ENCODE measurements at regions not wholly inside any gene's neighbourhood (a gene's known extent, or its start where the extent isn't known, plus 50 kb on each side); places are given as distances from the start of the nearest gene placed in this dataset.

DNA sequence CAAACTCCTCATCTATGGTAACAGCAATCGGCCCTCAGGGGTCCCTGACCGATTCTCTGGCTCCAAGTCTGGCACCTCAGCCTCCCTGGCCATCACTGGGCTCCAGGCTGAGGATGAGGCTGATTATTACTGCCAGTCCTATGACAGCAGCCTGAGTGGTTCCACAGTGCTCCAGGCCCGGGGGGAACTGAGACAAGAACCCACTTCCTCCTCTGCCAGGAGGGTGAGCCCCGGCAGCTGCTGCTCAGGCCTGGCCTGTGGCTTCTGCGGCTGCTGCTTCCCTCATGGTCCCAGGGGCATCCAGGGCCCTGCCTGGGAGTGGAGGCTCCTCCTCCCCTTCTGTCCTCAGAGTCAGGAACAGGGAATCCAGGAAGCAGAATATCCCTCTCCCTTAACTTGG, 98.4 kb downstream of the ZNF280B start:
- H3K4me2 ChIP-seq (ENCODE audit: insufficient read depth, low read length), result no peak overlapping the region
- H3K9ac ChIP-seq (ENCODE audit: insufficient read depth in 1 of 2, low read depth in 2 of 2, low read length in 2 of 2), result peak overlapping the region in 1 of 2 experiments; percentile 3; a peak in 1 of 4 replicates
- no peaks in the 10 kb centered on the region for H3K4me1 ChIP-seq (replicated peaks in 1 of 2; ENCODE audit: control insufficient read depth in 2 of 2, insufficient read depth in 2 of 2, low read length in 2 of 2)
- WGBS (ENCODE audit: insufficient coverage, low coverage, missing lambda C conversion rate), result 0% methylated on average over 5 of the region's 5 CpGs
- H3K36me3 ChIP-seq (ENCODE audit: control insufficient read depth, insufficient read depth, low read length), result no peaks in the 10 kb centered on the region
- ATAC-seq, result peak; percentile 4; the same call in 2 of the 3 replicates
- peak in 1 of 4 experiments; percentile 28 for DNase-seq (ENCODE audit: extremely low read depth in 1 of 4, low spot score in 3 of 4)
- no peak overlapping the region for H2AFZ ChIP-seq (ENCODE audit: low read depth, low read length)
- no peak for FAIRE-seq
- BruUV-seq (replicated peaks), result no TSS peak
- ChIA-PET CTCF (ENCODE audit: low intra/inter-chr PET ratio) (interaction anchor here (1.2 kb wide), 1 partner anchor 68 kb away, joined by 5 read pairs; no protein-coding TSS in a partner anchor), POLR2A (interaction anchor here (0.6 to 1.0 kb wide), 5 partner anchors 9 to 79 kb away, joined by 3 to 5 read pairs (median 3); no protein-coding TSS in a partner anchor)
- H3K27ac ChIP-seq (ENCODE audit: extremely low read depth, low read depth, low read length), result no peak overlapping the region
- no peaks in the 10 kb centered on the region for H3K9me3 ChIP-seq (replicated peaks; ENCODE audit: control insufficient read depth, insufficient read depth, low read depth, low read length)
- peaks cover 14% of the 10 kb centered on the region for H4K20me1 ChIP-seq (replicated peaks; ENCODE audit: control insufficient read depth, insufficient read depth, low read length)
- H3K9me1 ChIP-seq (ENCODE audit: control insufficient read depth, insufficient read depth, low read length), result peaks cover 3% of the 10 kb centered on the region
- no peak overlapping the region for H3K4me3 ChIP-seq
- H3K27me3 ChIP-seq (ENCODE audit: control insufficient read depth in 2 of 2, insufficient read depth in 2 of 2, low read length in 2 of 2), result peaks cover 14 to 43% of the 10 kb centered on the region in 2 experiments; a peak in 4 of 5 replicates
- in situ Hi-C loops (cut with MboI) (no loop called here), intact Hi-C loops (cut with micrococcal nuclease) (no loop called here)
- no peaks in the 10 kb centered on the region for H3K79me2 ChIP-seq (ENCODE audit: control insufficient read depth, insufficient read depth, low read length)
- TF ChIP-seq, protein P1, sequence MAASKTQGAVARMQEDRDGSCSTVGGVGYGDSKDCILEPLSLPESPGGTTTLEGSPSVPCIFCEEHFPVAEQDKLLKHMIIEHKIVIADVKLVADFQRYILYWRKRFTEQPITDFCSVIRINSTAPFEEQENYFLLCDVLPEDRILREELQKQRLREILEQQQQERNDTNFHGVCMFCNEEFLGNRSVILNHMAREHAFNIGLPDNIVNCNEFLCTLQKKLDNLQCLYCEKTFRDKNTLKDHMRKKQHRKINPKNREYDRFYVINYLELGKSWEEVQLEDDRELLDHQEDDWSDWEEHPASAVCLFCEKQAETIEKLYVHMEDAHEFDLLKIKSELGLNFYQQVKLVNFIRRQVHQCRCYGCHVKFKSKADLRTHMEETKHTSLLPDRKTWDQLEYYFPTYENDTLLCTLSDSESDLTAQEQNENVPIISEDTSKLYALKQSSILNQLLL (CRISPR knock-in tag; IDR thresholded peaks at IDR 0.05; ENCODE audit: borderline replicate concordance), result no peak
- TF ChIP-seq FIP1L1 (IDR thresholded peaks at IDR 0.05; ENCODE audit: low read depth, low read length, poor library complexity, severe bottlenecking) (no peak), FOXM1 (IDR thresholded peaks at IDR 0.05; ENCODE audit: low read depth) (no peak), FOXM1 (CRISPR knock-in tag; IDR thresholded peaks at IDR 0.05; ENCODE audit: low read depth) (no peak), ZNF584 (CRISPR knock-in tag; IDR thresholded peaks at IDR 0.05; ENCODE audit: low read depth) (no peak), ATF1 (CRISPR knock-in tag; IDR thresholded peaks at IDR 0.05) (no peak), ATF1 (tag; IDR thresholded peaks at IDR 0.05) (no peak), GATAD2A (IDR thresholded peaks at IDR 0.05) (no peak), ZNF146 (CRISPR knock-in tag; IDR thresholded peaks at IDR 0.05; ENCODE audit: unreplicated experiment) (no peak)
- TF ChIP-seq, protein P2, sequence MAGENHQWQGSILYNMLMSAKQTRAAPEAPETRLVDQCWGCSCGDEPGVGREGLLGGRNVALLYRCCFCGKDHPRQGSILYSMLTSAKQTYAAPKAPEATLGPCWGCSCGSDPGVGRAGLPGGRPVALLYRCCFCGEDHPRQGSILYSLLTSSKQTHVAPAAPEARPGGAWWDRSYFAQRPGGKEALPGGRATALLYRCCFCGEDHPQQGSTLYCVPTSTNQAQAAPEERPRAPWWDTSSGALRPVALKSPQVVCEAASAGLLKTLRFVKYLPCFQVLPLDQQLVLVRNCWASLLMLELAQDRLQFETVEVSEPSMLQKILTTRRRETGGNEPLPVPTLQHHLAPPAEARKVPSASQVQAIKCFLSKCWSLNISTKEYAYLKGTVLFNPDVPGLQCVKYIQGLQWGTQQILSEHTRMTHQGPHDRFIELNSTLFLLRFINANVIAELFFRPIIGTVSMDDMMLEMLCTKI (IDR thresholded peaks at IDR 0.05; ENCODE audit: partially characterized antibody), result no peak
- TF ChIP-seq, protein P3, sequence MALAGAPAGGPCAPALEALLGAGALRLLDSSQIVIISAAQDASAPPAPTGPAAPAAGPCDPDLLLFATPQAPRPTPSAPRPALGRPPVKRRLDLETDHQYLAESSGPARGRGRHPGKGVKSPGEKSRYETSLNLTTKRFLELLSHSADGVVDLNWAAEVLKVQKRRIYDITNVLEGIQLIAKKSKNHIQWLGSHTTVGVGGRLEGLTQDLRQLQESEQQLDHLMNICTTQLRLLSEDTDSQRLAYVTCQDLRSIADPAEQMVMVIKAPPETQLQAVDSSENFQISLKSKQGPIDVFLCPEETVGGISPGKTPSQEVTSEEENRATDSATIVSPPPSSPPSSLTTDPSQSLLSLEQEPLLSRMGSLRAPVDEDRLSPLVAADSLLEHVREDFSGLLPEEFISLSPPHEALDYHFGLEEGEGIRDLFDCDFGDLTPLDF (CRISPR knock-in tag; IDR thresholded peaks at IDR 0.05), result no peak
- TF ChIP-seq, protein P4, sequence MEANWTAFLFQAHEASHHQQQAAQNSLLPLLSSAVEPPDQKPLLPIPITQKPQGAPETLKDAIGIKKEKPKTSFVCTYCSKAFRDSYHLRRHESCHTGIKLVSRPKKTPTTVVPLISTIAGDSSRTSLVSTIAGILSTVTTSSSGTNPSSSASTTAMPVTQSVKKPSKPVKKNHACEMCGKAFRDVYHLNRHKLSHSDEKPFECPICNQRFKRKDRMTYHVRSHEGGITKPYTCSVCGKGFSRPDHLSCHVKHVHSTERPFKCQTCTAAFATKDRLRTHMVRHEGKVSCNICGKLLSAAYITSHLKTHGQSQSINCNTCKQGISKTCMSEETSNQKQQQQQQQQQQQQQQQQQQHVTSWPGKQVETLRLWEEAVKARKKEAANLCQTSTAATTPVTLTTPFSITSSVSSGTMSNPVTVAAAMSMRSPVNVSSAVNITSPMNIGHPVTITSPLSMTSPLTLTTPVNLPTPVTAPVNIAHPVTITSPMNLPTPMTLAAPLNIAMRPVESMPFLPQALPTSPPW (CRISPR knock-in tag; IDR thresholded peaks at IDR 0.05), result no peak
- TF ChIP-seq, protein P5, sequence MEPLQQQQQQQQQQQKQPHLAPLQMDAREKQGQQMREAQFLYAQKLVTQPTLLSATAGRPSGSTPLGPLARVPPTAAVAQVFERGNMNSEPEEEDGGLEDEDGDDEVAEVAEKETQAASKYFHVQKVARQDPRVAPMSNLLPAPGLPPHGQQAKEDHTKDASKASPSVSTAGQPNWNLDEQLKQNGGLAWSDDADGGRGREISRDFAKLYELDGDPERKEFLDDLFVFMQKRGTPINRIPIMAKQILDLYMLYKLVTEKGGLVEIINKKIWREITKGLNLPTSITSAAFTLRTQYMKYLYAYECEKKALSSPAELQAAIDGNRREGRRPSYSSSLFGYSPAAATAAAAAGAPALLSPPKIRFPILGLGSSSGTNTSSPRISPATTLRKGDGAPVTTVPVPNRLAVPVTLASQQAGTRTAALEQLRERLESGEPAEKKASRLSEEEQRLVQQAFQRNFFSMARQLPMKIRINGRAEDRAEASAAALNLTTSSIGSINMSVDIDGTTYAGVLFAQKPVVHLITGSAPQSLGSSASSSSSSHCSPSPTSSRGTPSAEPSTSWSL (CRISPR knock-in tag; IDR thresholded peaks at IDR 0.05; ENCODE audit: borderline replicate concordance), result 0 out of 2 replicates have a peak, but pooled peaks have one; percentile 18
- TF ChIP-seq, protein P6, sequence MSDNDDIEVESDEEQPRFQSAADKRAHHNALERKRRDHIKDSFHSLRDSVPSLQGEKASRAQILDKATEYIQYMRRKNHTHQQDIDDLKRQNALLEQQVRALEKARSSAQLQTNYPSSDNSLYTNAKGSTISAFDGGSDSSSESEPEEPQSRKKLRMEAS (CRISPR knock-in tag; IDR thresholded peaks at IDR 0.05), result no peak
- TF ChIP-seq, protein P7, sequence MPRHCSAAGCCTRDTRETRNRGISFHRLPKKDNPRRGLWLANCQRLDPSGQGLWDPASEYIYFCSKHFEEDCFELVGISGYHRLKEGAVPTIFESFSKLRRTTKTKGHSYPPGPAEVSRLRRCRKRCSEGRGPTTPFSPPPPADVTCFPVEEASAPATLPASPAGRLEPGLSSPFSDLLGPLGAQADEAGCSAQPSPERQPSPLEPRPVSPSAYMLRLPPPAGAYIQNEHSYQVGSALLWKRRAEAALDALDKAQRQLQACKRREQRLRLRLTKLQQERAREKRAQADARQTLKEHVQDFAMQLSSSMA (CRISPR knock-in tag; IDR thresholded peaks at IDR 0.05), result no peak
